Stimulated activated CD8-positive, alpha-beta memory T cell treated with anti-CD3 and anti-CD28 coated beads, Interleukin-4, amount 100 ng/mL, for 4 hours (primary cell): ENCODE measurements at regions not wholly inside any gene's neighbourhood (a gene's known extent, or its start where the extent isn't known, plus 50 kb on each side); places are given as distances from the start of the nearest gene placed in this dataset.
"Not testable (repeated sequence)": the region's sequence is repeated elsewhere in the genome, so short reads cannot be mapped to it uniquely, and the experiment has no call there.

ENCODE experiments used
- DNase-seq, 2 donors: peaks; one replicate each; pipeline ENCODE4 v3.0.0-alpha.2; 2020; ENCODE audit warnings: low read depth in 2 of 2, low spot score in 1 of 2

DNA sequence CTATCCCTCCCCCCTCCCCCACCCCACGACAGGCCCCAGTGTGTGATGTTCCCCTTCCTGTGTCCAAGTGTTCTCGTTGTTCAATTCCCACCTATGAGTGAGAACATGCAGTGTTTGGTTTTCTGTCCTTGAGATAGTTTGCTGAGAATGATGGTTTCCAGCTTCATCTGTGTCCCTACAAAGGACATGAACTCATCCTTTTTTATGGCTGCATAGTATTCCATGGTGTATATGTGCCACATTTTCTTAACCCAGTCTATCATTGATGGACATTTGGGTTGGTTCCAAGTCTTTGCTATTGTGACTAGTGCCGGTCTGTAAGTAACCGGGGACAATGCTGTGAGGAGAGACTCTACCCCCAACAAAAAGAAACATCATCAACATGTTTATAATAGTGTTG, 217.2 kb downstream of the SEC23IP start:
- DNase-seq, result not testable (repeated sequence)

DNA sequence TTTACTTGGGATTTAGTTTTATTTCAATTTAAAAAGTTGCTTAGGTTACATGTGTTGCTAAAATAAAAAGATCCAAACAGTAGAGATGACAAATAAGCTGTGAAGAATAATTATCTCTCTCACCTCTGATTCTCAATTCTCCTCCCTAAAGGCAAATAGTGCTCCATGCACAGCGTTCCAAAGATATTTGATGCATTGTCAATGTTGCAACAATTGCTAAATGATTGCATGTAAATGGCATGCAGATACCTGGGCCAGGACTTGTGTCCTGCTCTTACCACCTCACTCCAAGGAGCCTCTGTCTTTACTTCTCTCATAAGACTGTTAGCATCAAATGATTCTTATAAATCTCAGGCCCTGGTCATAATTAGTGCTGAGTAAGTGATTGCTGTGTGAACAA, 217.7 kb downstream of the SEC23IP start:
- DNase-seq, result no peak

DNA sequence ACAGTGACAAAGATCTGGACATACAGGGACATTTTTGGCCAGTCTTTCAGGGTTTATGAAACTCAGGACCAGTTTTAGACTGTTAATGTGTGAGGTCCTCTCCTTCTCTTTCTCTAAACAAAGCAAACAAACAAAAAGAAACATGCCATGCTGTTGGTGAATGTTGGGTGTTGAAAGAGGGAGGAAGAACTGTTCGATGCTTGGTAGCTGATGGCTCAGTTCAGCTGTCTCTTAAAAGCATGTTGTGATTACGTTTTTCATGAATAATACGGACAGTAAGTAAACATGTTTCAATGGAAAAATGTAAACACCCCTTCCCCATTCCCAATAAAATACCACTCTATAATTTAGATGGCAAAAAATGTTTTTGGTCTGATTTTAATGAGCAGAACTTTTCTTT, 219.1 kb downstream of the SEC23IP start:
- DNase-seq, result no peak

DNA sequence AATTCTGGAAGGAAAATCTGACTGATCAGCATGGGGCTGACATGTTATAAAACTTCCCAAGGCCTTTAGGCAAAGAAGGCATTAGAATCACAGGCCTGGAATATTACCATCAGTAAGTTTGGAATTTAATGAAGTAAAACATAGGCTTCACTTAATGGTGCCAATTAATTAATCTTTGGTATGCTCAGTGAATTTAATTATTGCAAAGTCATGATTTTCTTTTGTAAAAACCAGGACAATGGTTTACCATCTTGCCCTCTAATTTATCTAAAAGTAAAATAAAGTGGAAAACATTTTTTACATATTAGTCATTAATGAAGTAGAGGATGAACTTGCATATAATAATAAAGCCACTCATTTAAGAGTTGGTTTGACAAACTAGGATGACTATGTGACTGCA, 220.3 kb downstream of the SEC23IP start:
- no peak for DNase-seq

GRCh38 chr10:120115959-120116358, 223.4 kb downstream of the SEC23IP start:
- no peak for DNase-seq

DNA sequence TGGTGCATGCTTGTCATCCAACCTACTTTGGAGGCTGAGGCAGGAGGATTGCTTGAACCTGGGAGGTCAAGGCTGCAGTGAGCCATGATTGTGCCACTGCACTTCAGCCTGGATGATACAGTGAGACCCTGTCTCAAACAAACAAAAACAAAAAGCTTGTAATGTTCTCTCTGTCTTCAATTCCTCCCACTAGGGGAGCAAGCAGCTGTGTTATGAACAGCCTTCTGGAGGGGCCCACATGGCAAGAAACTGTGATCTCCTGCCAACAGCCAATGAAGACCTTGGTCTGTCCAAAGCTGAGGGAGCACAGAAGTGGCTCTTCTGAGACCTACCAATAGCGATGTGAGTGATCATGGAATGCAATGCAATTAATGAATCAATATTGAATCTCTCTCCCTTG, 229.2 kb downstream of the SEC23IP start:
- DNase-seq, result no peak

DNA sequence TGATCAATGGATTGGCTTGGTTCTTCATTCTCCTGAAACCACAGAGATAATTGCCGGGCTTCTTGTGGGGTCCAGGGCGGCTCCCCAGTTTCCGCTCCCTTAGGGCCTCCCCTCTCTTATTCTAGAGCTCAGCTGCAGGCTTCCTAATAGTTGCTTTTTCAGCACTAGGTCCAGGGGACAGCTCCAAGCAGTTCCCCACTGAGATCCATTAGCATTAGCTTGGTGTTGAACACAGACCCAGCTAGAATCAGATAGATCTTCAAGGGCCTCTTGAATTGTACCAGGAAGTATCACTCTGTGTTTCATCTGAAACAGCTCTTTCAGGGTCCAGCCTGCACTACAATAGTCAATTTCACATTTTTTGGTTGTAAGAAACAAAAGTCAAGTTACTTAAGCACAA, 238.7 kb downstream of the SEC23IP start:
- no peak for DNase-seq

DNA sequence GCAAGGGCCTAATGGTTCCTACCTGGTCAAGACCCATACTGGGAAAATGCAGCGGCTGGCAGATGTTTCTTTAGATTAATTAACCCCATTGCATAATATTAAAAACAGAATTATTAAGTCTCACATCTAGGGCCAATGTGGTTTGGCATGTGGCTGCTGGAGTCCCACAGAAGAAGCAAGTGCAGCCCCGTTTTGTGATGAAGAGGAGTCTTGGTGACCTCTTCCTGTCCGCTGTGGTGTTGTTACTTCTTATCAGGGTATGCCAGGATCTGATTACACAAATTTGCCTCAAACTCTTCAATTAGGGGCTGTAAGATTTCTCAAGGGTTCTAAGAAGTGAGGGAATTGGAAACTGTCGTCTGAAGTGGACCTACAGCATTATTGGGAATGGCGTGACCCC, 240.3 kb downstream of the SEC23IP start:
- DNase-seq, result no peak

DNA sequence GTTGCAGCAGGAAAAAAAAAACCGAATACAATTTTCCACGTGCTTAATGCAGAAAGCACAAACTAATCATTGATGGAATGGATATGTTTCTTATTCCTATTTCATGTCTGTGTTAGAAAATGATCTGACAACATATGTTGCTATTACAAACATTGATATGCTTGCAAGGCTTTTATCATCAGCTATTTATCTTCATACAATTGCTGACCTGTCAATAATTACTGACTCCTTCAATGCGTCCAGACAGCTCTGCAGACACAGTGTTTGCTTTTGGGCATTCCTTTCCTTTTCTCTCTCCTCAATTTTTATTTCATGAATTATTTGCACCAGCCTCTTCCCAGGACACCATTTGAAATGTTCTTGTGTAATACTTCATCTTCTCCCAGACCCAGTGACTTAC, 246.2 kb downstream of the SEC23IP start:
- no peak for DNase-seq

- DNase-seq, result no peak
These were observed 252.6 kb downstream of the SEC23IP start for GRCh38 chr10:120145107-120145506.

GRCh38 chr10:120156614-120157274, 264.2 kb downstream of the SEC23IP start:
- DNase-seq, result no peak

- DNase-seq, result no peak
These were observed 268.6 kb downstream of the SEC23IP start for GRCh38 chr10:120161111-120161510.

GRCh38 chr10:120162471-120162870, 269.9 kb downstream of the SEC23IP start:
- no peak for DNase-seq

DNA sequence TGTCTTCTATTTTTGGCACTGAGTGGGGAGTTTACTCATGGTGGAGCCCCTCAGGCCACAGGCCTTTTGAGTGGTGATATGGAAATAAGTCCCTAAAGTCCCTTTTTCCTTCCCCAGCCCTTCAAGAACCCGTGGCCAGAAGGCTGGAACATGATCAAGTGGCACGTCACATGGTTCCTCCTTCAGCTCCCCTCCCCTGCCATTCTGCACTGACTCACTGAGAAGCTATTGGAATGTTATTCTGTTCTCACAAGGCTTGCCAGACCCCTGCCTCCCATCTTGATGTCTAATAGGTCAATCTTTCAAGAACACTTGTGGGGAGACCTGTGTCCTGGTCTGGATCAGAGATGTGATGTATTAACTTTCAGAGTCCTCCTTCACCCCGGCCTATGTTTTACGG, 279.8 kb downstream of the SEC23IP start:
- no peak for DNase-seq

- no peak for DNase-seq
These were observed 282.0 kb downstream of the SEC23IP start for GRCh38 chr10:120174491-120174890.

DNA sequence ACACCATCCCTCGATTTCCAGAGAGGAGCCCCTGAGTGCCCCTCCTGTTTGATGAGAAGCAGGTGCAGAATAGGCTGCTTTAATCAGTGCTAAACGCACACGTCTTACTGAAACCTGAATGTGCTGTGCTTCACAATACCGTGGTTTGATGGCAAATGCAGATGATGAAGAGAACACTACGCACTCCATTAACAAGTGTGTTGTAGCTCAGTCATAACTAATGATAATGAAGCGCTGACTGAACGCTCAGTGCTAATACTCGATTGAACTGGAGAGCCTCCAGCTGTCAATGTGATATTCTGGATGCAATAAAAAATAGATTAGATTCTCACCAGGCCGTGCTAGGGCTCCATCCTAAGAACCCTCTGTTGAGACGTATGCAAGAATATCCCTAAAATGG, 279.7 kb upstream of the PLPP4 start:
- no peak for DNase-seq

DNA sequence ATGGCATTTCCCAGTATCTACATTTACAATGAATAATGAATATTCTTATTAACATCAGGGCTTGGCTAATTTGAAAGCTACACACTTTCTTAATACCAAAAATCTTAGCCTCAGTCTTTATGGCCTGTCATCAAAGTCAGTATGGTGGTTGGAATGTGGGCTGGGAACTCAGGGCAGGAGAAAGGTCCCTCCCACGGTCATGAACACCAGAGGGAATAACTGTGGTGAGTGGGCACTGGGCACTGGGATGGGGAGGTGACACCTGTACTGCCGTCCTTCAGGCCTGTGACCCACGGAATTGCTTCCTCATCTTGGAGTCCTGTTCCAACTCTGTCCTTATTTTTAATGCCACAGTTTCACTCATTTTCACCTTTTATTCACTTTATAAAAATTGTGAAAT, 276.9 kb upstream of the PLPP4 start:
- no peak for DNase-seq

- no peak for DNase-seq
These were observed 275.9 kb upstream of the PLPP4 start for GRCh38 chr10:120181154-120181553.

DNA sequence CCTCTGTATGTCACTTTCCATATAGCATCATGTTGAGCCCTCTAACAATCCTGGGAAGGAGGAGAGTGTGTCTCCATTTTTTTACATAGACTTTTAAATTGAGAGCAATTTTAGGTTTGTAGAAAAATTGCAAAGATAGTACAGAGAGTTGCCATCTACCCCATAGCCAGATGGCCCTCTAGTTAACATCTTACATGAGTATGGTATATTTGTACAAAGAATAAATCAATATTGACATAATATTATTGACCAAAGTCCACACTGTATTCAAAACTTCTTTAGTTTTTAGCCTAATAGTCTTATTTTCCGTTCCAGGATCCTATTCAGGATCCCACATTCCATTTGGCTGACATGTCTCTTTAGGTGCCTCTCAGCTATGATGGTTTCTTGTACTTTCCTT, 274.6 kb upstream of the PLPP4 start:
- DNase-seq, result no peak

GRCh38 chr10:120183546-120183945, 273.5 kb upstream of the PLPP4 start:
- no peak for DNase-seq

DNA sequence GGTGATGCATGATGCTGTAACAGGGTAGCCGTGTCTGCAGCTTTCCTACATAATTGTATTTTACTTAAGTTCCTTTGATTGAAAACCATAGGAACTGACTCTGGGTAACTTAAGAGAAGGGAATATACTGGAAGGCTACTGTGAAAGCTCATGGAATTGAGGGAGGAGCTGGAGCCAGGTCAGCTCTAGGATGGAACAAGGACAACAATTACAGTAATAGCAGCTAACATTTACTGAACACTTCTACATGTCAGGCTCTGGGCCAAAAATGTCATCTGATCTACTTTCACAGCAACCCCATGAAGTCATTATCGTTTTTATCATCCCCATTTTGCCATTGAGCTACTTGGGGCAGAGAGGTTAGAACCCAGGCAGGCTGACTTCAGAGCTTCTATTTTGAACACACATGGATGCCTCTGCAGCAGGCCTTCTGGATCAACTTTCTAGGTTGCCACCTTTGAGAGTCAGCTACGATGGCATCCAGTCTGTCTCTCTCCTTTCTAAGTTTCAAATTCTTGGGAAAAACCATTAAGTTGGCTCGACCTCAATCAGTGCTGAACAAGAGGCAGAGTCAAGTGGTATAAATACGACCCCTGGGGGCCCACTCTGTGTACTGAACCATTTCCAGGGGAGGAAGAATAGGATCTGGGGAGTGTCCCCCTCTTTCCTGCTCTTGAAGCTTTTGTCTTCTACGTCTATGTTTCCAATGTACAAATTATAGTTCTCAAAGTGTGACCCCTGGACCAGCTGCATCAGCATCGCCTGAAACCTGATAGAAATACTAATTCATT, 272.3 kb upstream of the PLPP4 start:
- no peak for DNase-seq

- no peak for DNase-seq
These were observed 270.5 kb upstream of the PLPP4 start for GRCh38 chr10:120186506-120186905.

GRCh38 chr10:120187168-120187567, 269.9 kb upstream of the PLPP4 start:
- DNase-seq, result not testable (repeated sequence)
